Rectal smooth muscle tissue (tissue), 1 donor: ENCODE measurements at regions not wholly inside any gene's neighbourhood (a gene's known extent, or its start where the extent isn't known, plus 50 kb on each side); places are given as distances from the start of the nearest gene placed in this dataset.

Experiments
- H3K27ac ChIP-seq: one replicate; pipeline ENCODE4 v1.7.0; 2013; ENCODE audit warnings: low read depth, low read length, inconsistent platforms
- H3K27me3 ChIP-seq: one replicate; pipeline ENCODE4 v1.7.0; 2013; ENCODE audit warnings: low read length; ENCODE audit not compliant: control insufficient read depth, insufficient read depth
- H3K36me3 ChIP-seq: one replicate; pipeline ENCODE4 v1.7.0; 2013; ENCODE audit warnings: low read length; ENCODE audit not compliant: control insufficient read depth, insufficient read depth
- H3K4me1 ChIP-seq: one replicate; pipeline ENCODE4 v1.7.0; 2013; ENCODE audit warnings: low read length; ENCODE audit not compliant: control insufficient read depth, insufficient read depth
- H3K4me3 ChIP-seq: one replicate; pipeline ENCODE4 v1.7.0; 2013; ENCODE audit warnings: low read length
- H3K9ac ChIP-seq: one replicate; pipeline ENCODE4 v1.7.0; 2013; ENCODE audit warnings: low read length

- Histone ChIP-seq H3K36me3 (no peaks in the 10 kb centered on the region), H3K9ac (no peak overlapping the region), H3K4me3 (no peak overlapping the region), H3K4me1 (no peaks in the 10 kb centered on the region), H3K27ac (no peak overlapping the region), H3K27me3 (no peaks in the 10 kb centered on the region)
These were observed 131.4 kb upstream of the CNTN1 start for GRCh38 chr12:40560848-40561247.

GRCh38 chr12:40561395-40561966 is 130.8 kb upstream of the CNTN1 start:
- H3K27ac ChIP-seq = no peak overlapping the region
- H3K9ac ChIP-seq = no peak overlapping the region
- no peaks in the 10 kb centered on the region for H3K27me3 ChIP-seq
- H3K4me3 ChIP-seq = no peak overlapping the region
- H3K4me1 ChIP-seq = no peaks in the 10 kb centered on the region
- no peaks in the 10 kb centered on the region for H3K36me3 ChIP-seq

- no peaks in the 10 kb centered on the region for H3K36me3 ChIP-seq
- H3K9ac ChIP-seq = no peak overlapping the region
- H3K27ac ChIP-seq = no peak overlapping the region
- no peaks in the 10 kb centered on the region for H3K27me3 ChIP-seq
- H3K4me1 ChIP-seq = no peaks in the 10 kb centered on the region
- H3K4me3 ChIP-seq = no peak overlapping the region
These were observed 127.1 kb upstream of the CNTN1 start for GRCh38 chr12:40565029-40565633.

- Histone ChIP-seq H3K4me1 (no peaks in the 10 kb centered on the region), H3K9ac (no peak overlapping the region), H3K27me3 (no peaks in the 10 kb centered on the region), H3K27ac (no peak overlapping the region), H3K4me3 (no peak overlapping the region), H3K36me3 (no peaks in the 10 kb centered on the region)
These were observed 126.0 kb upstream of the CNTN1 start for GRCh38 chr12:40566271-40566670.

- Histone ChIP-seq H3K36me3 (no peaks in the 10 kb centered on the region), H3K4me1 (no peaks in the 10 kb centered on the region), H3K9ac (no peak overlapping the region), H3K4me3 (no peak overlapping the region), H3K27me3 (no peaks in the 10 kb centered on the region), H3K27ac (no peak overlapping the region)
These were observed 122.5 kb upstream of the CNTN1 start for GRCh38 chr12:40569626-40570179.

GRCh38 chr12:40573024-40573423 is 119.2 kb upstream of the CNTN1 start:
- no peaks in the 10 kb centered on the region for H3K36me3 ChIP-seq
- no peak overlapping the region for H3K27ac ChIP-seq
- H3K27me3 ChIP-seq = no peaks in the 10 kb centered on the region
- H3K4me3 ChIP-seq = no peak overlapping the region
- no peak overlapping the region for H3K9ac ChIP-seq
- H3K4me1 ChIP-seq = no peaks in the 10 kb centered on the region

GRCh38 chr12:40575987-40576386 is 116.3 kb upstream of the CNTN1 start:
- no peaks in the 10 kb centered on the region for H3K27me3 ChIP-seq
- H3K4me1 ChIP-seq = no peaks in the 10 kb centered on the region
- no peaks in the 10 kb centered on the region for H3K36me3 ChIP-seq
- no peak overlapping the region for H3K9ac ChIP-seq
- H3K4me3 ChIP-seq = no peak overlapping the region
- H3K27ac ChIP-seq = no peak overlapping the region

GRCh38 chr12:40577834-40578233 is 114.4 kb upstream of the CNTN1 start:
- no peak overlapping the region for H3K9ac ChIP-seq
- no peaks in the 10 kb centered on the region for H3K4me1 ChIP-seq

GRCh38 chr12:40579687-40580086 is 112.6 kb upstream of the CNTN1 start:
- H3K27ac ChIP-seq = no peak overlapping the region
- no peak overlapping the region for H3K9ac ChIP-seq
- H3K27me3 ChIP-seq = no peaks in the 10 kb centered on the region

More at GRCh38 chr12:40577834-40578233, 114.4 kb upstream of the CNTN1 start:
- no peaks in the 10 kb centered on the region for H3K36me3 ChIP-seq
- H3K4me3 ChIP-seq = no peak overlapping the region
- no peaks in the 10 kb centered on the region for H3K27me3 ChIP-seq
- no peak overlapping the region for H3K27ac ChIP-seq

GRCh38 chr12:40580346-40580745 is 111.9 kb upstream of the CNTN1 start:
- no peaks in the 10 kb centered on the region for H3K4me1 ChIP-seq
- no peaks in the 10 kb centered on the region for H3K27me3 ChIP-seq
- no peak overlapping the region for H3K27ac ChIP-seq
- no peak overlapping the region for H3K4me3 ChIP-seq
- H3K9ac ChIP-seq = no peak overlapping the region
- H3K36me3 ChIP-seq = no peaks in the 10 kb centered on the region

More at GRCh38 chr12:40579687-40580086, 112.6 kb upstream of the CNTN1 start:
- no peaks in the 10 kb centered on the region for H3K36me3 ChIP-seq
- H3K4me1 ChIP-seq = no peaks in the 10 kb centered on the region
- no peak overlapping the region for H3K4me3 ChIP-seq

GRCh38 chr12:40581889-40582288 is 110.3 kb upstream of the CNTN1 start:
- Histone ChIP-seq H3K4me3 (no peak overlapping the region), H3K4me1 (no peaks in the 10 kb centered on the region), H3K27me3 (no peaks in the 10 kb centered on the region), H3K9ac (no peak overlapping the region), H3K36me3 (no peaks in the 10 kb centered on the region), H3K27ac (no peak overlapping the region)

GRCh38 chr12:40583743-40584142 is 108.5 kb upstream of the CNTN1 start:
- H3K9ac ChIP-seq = no peak overlapping the region
- H3K4me1 ChIP-seq = no peaks in the 10 kb centered on the region
- H3K36me3 ChIP-seq = no peaks in the 10 kb centered on the region
- no peaks in the 10 kb centered on the region for H3K27me3 ChIP-seq
- no peak overlapping the region for H3K4me3 ChIP-seq
- no peak overlapping the region for H3K27ac ChIP-seq

GRCh38 chr12:40584763-40585162 is 107.5 kb upstream of the CNTN1 start:
- H3K4me1 ChIP-seq = no peaks in the 10 kb centered on the region
- H3K4me3 ChIP-seq = no peak overlapping the region

More at GRCh38 chr12:40584763-40585162, 107.5 kb upstream of the CNTN1 start:
- Histone ChIP-seq H3K36me3 (no peaks in the 10 kb centered on the region), H3K27ac (no peak overlapping the region), H3K9ac (no peak overlapping the region), H3K27me3 (no peaks in the 10 kb centered on the region)
